ENCODE measurements at regions not wholly inside any gene's neighbourhood (a gene's known extent, or its start where the extent isn't known, plus 50 kb on each side); places are given as distances from the start of the nearest gene placed in this dataset.

GRCh38 chr20:33917831-33918525 is 75.7 kb upstream of the RALY start:
- BruUV-seq (replicated peaks), result no TSS peak
- no peak overlapping the region for H3K9ac ChIP-seq (replicated peaks; ENCODE audit: extremely low read depth, insufficient read depth, low read length)
- no peaks in the 10 kb centered on the region for H4K20me1 ChIP-seq (replicated peaks; ENCODE audit: control insufficient read depth, extremely low read depth, insufficient read depth, low read length)
- no peak for TF ChIP-seq EZH2 (IDR thresholded peaks at IDR 0.05; ENCODE audit: borderline replicate concordance, low read depth, low read length, severe bottlenecking)
- no peak for TF ChIP-seq GATA2 (IDR thresholded peaks at IDR 0.05; ENCODE audit: insufficient read depth, insufficient read length, low read depth, low read length)
- TF ChIP-seq POLR2A (IDR thresholded peaks at IDR 0.05; ENCODE audit: low read depth, low read length), result no peak
- TF ChIP-seq JUN (IDR thresholded peaks at IDR 0.05; ENCODE audit: borderline replicate concordance, insufficient read depth, insufficient read length, low read depth), result no peak
- no peak for TF ChIP-seq CTCF (IDR thresholded peaks at IDR 0.05; ENCODE audit: extremely low read depth in 1 of 2, insufficient read depth in 1 of 2, low read depth in 1 of 2, low read length in 2 of 2)
- no peak for TF ChIP-seq FOS (IDR thresholded peaks at IDR 0.05; ENCODE audit: borderline replicate concordance, insufficient read depth, low read length)
- no peak for TF ChIP-seq MYC (IDR thresholded peaks at IDR 0.05; ENCODE audit: low read depth, low read length)
- H3K9me3 ChIP-seq (replicated peaks; ENCODE audit: control insufficient read depth, insufficient read depth, low read length), result no peaks in the 10 kb centered on the region
- H3K4me1 ChIP-seq (ENCODE audit: control insufficient read depth, extremely low read depth, insufficient read depth, low read length), result peaks cover 16% of the 10 kb centered on the region
- peaks cover 0 to 3% of the 10 kb centered on the region in 2 experiments for H3K27me3 ChIP-seq (ENCODE audit: control insufficient read depth in 2 of 2, insufficient read depth in 2 of 2, low read length in 2 of 2)
- peak; percentile 33 for FAIRE-seq
- DNase-seq (ENCODE audit: low read depth, low spot score), result no peak
- H3K4me3 ChIP-seq (replicated peaks in 1 of 3; ENCODE audit: insufficient read depth in 1 of 3, low read depth in 1 of 3, low read length in 3 of 3), result no peak overlapping the region
- H3K9me1 ChIP-seq (replicated peaks; ENCODE audit: control insufficient read depth, extremely low read depth, insufficient read depth, low read length), result no peaks in the 10 kb centered on the region
- intact Hi-C loops (cut with micrococcal nuclease) (no loop called here), dilution Hi-C loops (cut with MboI; ENCODE audit: extremely low pct_ligation_motif_present, low sequenced_read_pairs) (no loop called here)
- H2AFZ ChIP-seq (ENCODE audit: low read depth, low read length), result peak overlapping the region; percentile 31
- ChIA-PET POLR2A (no interaction called here), CTCF (no interaction called here)
- no peaks in the 10 kb centered on the region for H3K79me2 ChIP-seq (ENCODE audit: control insufficient read depth, insufficient read depth, low read length)
- H3K36me3 ChIP-seq (ENCODE audit: control insufficient read depth in 2 of 2, extremely low read depth in 1 of 2, insufficient read depth in 2 of 2, low read length in 2 of 2), result no peaks in the 10 kb centered on the region
- H3K4me2 ChIP-seq (ENCODE audit: insufficient read depth, low read length), result no peak overlapping the region
- H3K27ac ChIP-seq (ENCODE audit: insufficient read depth, low read depth, low read length), result no peak overlapping the region
